Ishikawa (cell line): ENCODE measurements at regions not wholly inside any gene's neighbourhood (a gene's known extent, or its start where the extent isn't known, plus 50 kb on each side); places are given as distances from the start of the nearest gene placed in this dataset.

ENCODE experiments used
- CEBPB ChIP-seq: IDR thresholded peaks from 2 replicates; pipeline ENCODE4 v1.6.1; 2012
- CREB1 ChIP-seq: IDR thresholded peaks from 2 replicates; pipeline ENCODE4 v1.6.1; 2012; ENCODE audit warnings: low read depth
- EP300 ChIP-seq: IDR thresholded peaks from 2 replicates; pipeline ENCODE4 v1.6.1; 2012; ENCODE audit warnings: borderline replicate concordance
- FOXM1 ChIP-seq: IDR thresholded peaks from 2 replicates; pipeline ENCODE4 v1.6.1; 2012; ENCODE audit warnings: low read depth, borderline replicate concordance
- RAD21 ChIP-seq: IDR thresholded peaks from 2 replicates; pipeline ENCODE4 v1.6.1; 2012; ENCODE audit warnings: low read depth
- REST ChIP-seq: IDR thresholded peaks from 2 replicates; pipeline ENCODE4 v1.6.1; 2012; ENCODE audit warnings: low read depth, mild to moderate bottlenecking
- TAF1 ChIP-seq: IDR thresholded peaks from 2 replicates; pipeline ENCODE4 v1.6.1; 2012; ENCODE audit warnings: low read depth, mild to moderate bottlenecking
- TCF12 ChIP-seq: IDR thresholded peaks from 2 replicates; pipeline ENCODE4 v1.6.1; 2012; ENCODE audit warnings: low read depth
- YY1 ChIP-seq: IDR thresholded peaks from 2 replicates; pipeline ENCODE4 v1.6.1; 2012; ENCODE audit warnings: low read depth
- TF ChIP-seq, protein P1 (sequence below): IDR thresholded peaks from 2 replicates; pipeline ENCODE4 v1.6.1; 2012

DNA sequence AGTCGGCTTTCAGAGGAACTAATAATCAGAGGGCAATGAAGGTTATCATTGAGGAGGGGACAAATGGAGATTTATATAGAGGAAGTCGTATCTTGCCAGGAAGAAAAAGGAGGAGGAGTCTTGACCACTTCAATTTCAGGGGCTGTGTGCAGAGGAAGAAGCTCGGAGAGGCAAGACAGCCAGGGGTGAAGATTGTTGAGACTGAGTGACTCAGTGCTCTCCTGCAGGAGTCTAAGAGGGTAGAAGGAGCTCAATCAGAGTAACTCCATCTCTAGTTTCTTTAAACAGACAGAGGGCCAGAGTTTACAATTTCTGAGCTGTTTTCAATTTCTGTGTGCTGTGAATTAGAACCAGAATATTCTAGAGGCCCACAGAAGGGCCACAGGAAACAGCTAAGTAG is 439.3 kb upstream of the PRICKLE1 start:
- TF ChIP-seq RAD21 = no peak
- no peak for TF ChIP-seq EP300
- no peak for TF ChIP-seq TAF1
- TF ChIP-seq FOXM1 = no peak
- no peak for TF ChIP-seq TCF12
- TF ChIP-seq, protein P1, sequence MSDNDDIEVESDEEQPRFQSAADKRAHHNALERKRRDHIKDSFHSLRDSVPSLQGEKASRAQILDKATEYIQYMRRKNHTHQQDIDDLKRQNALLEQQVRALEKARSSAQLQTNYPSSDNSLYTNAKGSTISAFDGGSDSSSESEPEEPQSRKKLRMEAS = no peak
- TF ChIP-seq CREB1 = no peak
- TF ChIP-seq CEBPB = no peak
- TF ChIP-seq REST = no peak
- TF ChIP-seq YY1 = no peak
